Mesenchymal stem cell (in vitro differentiated cells and primary cell): ENCODE measurements at regions not wholly inside any gene's neighbourhood (a gene's known extent, or its start where the extent isn't known, plus 50 kb on each side); places are given as distances from the start of the nearest gene placed in this dataset.

Experiments
- DNase-seq: peaks from one replicate; pipeline ENCODE4 v3.0.0-alpha.2; 2013
- H2AFZ ChIP-seq: one replicate; pipeline ENCODE4 v1.6.1; 2013; ENCODE audit warnings: low read depth, mild to moderate bottlenecking, control low read depth, inconsistent platforms, low read length, moderate library complexity
- H2AK5ac ChIP-seq: 2 replicates; pipeline ENCODE4 v1.6.1; 2013; ENCODE audit warnings: low read length, moderate library complexity, mild to moderate bottlenecking, inconsistent platforms; ENCODE audit not compliant: severe bottlenecking
- H2BK120ac ChIP-seq: one replicate; pipeline ENCODE4 v1.6.1; 2013; ENCODE audit warnings: low read depth, mild to moderate bottlenecking, inconsistent platforms, low read length, moderate library complexity
- H2BK12ac ChIP-seq, 2 experiments: one replicate each; pipeline ENCODE4 v1.6.1; 2013; ENCODE audit warnings: inconsistent platforms in 2 of 2, low read length in 2 of 2, mild to moderate bottlenecking in 2 of 2, moderate library complexity in 2 of 2, control low read depth in 1 of 2
- H2BK15ac ChIP-seq: one replicate; pipeline ENCODE4 v1.6.1; 2013; ENCODE audit warnings: mild to moderate bottlenecking, low read depth, inconsistent platforms; ENCODE audit not compliant: poor library complexity, severe bottlenecking
- H2BK5ac ChIP-seq: 2 replicates; pipeline ENCODE4 v1.6.1; 2013; ENCODE audit warnings: low read depth, mild to moderate bottlenecking, low read length, control low read depth, inconsistent platforms; ENCODE audit not compliant: poor library complexity, severe bottlenecking
- H3K14ac ChIP-seq, 2 experiments: one replicate each; pipeline ENCODE4 v1.6.1; 2013; ENCODE audit warnings: inconsistent platforms in 2 of 2, low read length in 2 of 2, control low read depth in 1 of 2, mild to moderate bottlenecking in 1 of 2, moderate library complexity in 1 of 2
- H3K18ac ChIP-seq, 2 experiments: one replicate each; pipeline ENCODE4 v1.6.1; 2013; ENCODE audit warnings: inconsistent platforms in 2 of 2, low read length in 2 of 2, control low read depth in 1 of 2, low read depth in 1 of 2, mild to moderate bottlenecking in 1 of 2
- H3K23ac ChIP-seq, 2 experiments: one replicate each; pipeline ENCODE4 v1.6.1; 2013; ENCODE audit warnings: inconsistent platforms in 2 of 2, low read length in 2 of 2, mild to moderate bottlenecking in 2 of 2, moderate library complexity in 2 of 2, control low read depth in 1 of 2
- H3K27ac ChIP-seq: 2 replicates; pipeline ENCODE4 v1.5.1; 2013; ENCODE audit warnings: mild to moderate bottlenecking, moderate library complexity, low read length, control low read depth, inconsistent platforms; ENCODE audit not compliant: poor library complexity, severe bottlenecking
- H3K27me3 ChIP-seq, 2 experiments: 2 replicates each; pipeline versions ENCODE4 v1.6.1 to v1.7.0; 2013; ENCODE audit warnings: low read length in 2 of 2, mild to moderate bottlenecking in 2 of 2, moderate library complexity in 2 of 2, control low read depth in 1 of 2, inconsistent platforms in 1 of 2; ENCODE audit not compliant: control insufficient read depth in 1 of 2, insufficient read depth in 1 of 2
- H3K36me3 ChIP-seq, 2 experiments: 2 replicates each; pipeline versions ENCODE4 v1.6.1 to v1.7.0; 2013; ENCODE audit warnings: low read length in 2 of 2, control low read depth in 1 of 2, inconsistent platforms in 1 of 2, low read depth in 1 of 2, mild to moderate bottlenecking in 1 of 2; ENCODE audit not compliant: insufficient read depth in 2 of 2, control insufficient read depth in 1 of 2
- H3K4ac ChIP-seq, 2 experiments: one replicate each; pipeline ENCODE4 v1.6.1; 2013; ENCODE audit warnings: inconsistent platforms in 2 of 2, low read length in 2 of 2, mild to moderate bottlenecking in 2 of 2, moderate library complexity in 2 of 2, control low read depth in 1 of 2, low read depth in 1 of 2
- H3K4me1 ChIP-seq: 2 replicates; pipeline ENCODE4 v1.6.1; 2013; ENCODE audit warnings: low read depth, low read length, control low read depth; ENCODE audit not compliant: control insufficient read depth, insufficient read depth
- H3K4me2 ChIP-seq: 2 replicates; pipeline ENCODE4 v1.6.1; 2013; ENCODE audit warnings: low read length, mild to moderate bottlenecking, inconsistent platforms; ENCODE audit not compliant: poor library complexity, severe bottlenecking
- H3K4me3 ChIP-seq, 2 experiments: 2 replicates each; pipeline versions ENCODE4 v1.5.1 to v1.7.0; 2013; ENCODE audit warnings: low read length in 2 of 2, mild to moderate bottlenecking in 2 of 2, control low read depth in 1 of 2, low read depth in 1 of 2; ENCODE audit not compliant: insufficient read depth in 1 of 2
- H3K79me1 ChIP-seq: replicated peaks from 2 replicates; pipeline ENCODE4 v1.6.1; 2013; ENCODE audit warnings: mild to moderate bottlenecking, control low read depth, low read length, inconsistent platforms; ENCODE audit not compliant: poor library complexity, severe bottlenecking
- H3K9ac ChIP-seq: 2 replicates; pipeline ENCODE4 v1.7.0; 2013; ENCODE audit warnings: mild to moderate bottlenecking, low read length, moderate library complexity
- H3K9me3 ChIP-seq: 2 replicates; pipeline ENCODE4 v1.7.0; 2013; ENCODE audit warnings: mild to moderate bottlenecking, low read length; ENCODE audit not compliant: control insufficient read depth
- H4K8ac ChIP-seq: one replicate; pipeline ENCODE4 v1.6.1; 2013; ENCODE audit warnings: inconsistent platforms, mild to moderate bottlenecking, low read length, moderate library complexity
- H4K91ac ChIP-seq: one replicate; pipeline ENCODE4 v1.6.1; 2013; ENCODE audit warnings: mild to moderate bottlenecking, low read length, inconsistent platforms
- WGBS: methylation state at CpG from one replicate; pipeline ENCODE4 v1.1.7; 2013; ENCODE audit warnings: mixed read lengths; 5-methylcytosine and 5-hydroxymethylcytosine counted together

- H2BK15ac ChIP-seq: peak overlapping the region; percentile 44
- no peaks in the 10 kb centered on the region for H3K36me3 ChIP-seq
- peak; percentile 72 for DNase-seq
- no peak overlapping the region for H3K4me3 ChIP-seq
- H3K4me2 ChIP-seq: no peak overlapping the region
- H3K4me1 ChIP-seq: no peaks in the 10 kb centered on the region
- no peak overlapping the region for H4K8ac ChIP-seq
- H2BK5ac ChIP-seq: no peak overlapping the region
- H2BK12ac ChIP-seq: no peak overlapping the region
- no peaks in the 10 kb centered on the region for H3K27me3 ChIP-seq
- 66% methylated on average over 6 of the region's 6 CpGs for WGBS
- no peak overlapping the region for H3K4ac ChIP-seq
- H3K9ac ChIP-seq: peak overlapping the region; percentile 72
- no peak overlapping the region for H3K27ac ChIP-seq
- no peak overlapping the region for H2BK120ac ChIP-seq
- no peaks in the 10 kb centered on the region for H3K79me1 ChIP-seq
- no peak overlapping the region for H3K14ac ChIP-seq
- H2AFZ ChIP-seq: no peak overlapping the region
- H3K23ac ChIP-seq: no peak overlapping the region
- H2AK5ac ChIP-seq: no peak overlapping the region
- H3K9me3 ChIP-seq: peaks cover 8% of the 10 kb centered on the region
- no peak overlapping the region for H3K18ac ChIP-seq
- no peak overlapping the region for H4K91ac ChIP-seq
Measured at GRCh38 chr1:59163268-59164092, 133.4 kb upstream of the FGGY start.

DNA sequence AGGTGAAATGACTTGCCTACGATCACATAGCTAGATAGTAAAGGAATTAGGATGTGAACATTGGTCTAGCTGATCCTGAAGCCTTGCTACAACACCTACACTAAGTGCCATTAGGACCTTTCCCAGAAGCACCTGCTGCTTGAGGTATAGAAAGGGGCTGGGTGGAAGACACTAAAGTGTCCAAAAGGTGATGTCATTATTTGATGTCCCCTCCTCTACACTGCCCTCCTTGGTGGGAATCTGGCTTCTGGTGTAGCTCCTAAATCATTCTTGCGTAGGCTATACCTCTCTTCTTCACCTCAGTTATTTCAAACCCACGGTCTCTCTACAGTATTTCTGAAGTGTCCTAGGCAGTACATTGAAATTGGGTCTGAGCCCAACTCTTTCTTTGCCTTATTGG, 132.5 kb upstream of the FGGY start:
- peak overlapping the region in 1 of 2 experiments; percentile 35 for H3K4ac ChIP-seq
- no peak overlapping the region for H2BK12ac ChIP-seq
- WGBS: 83% methylated on average over 1 of the region's 3 CpGs

DNA sequence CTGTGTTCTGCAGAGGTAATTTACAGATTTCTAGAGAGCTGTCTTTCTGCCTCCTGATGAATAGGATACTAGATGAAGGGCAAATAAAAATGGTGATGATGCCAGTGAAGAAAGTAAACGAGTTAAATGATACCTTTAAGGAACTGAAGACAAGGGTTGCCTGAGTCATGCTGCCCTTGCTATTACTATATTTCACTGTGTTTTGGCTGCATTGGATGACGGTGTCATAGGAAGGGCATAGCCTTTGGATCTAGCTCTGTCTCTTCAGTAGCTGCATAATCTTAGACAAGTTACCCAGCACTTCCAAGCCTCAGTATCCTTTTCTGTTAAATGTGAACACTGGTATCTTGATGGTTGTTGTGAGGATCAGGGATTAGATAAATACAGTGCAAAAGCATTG, 131.5 kb upstream of the FGGY start:
- 46% methylated on average over 2 of the region's 2 CpGs for WGBS

More for the DNA sequence above, 132.5 kb upstream of the FGGY start:
- H2BK15ac ChIP-seq: no peak overlapping the region
- no peak overlapping the region for H3K4me3 ChIP-seq
- peak overlapping the region; percentile 72 for H3K9ac ChIP-seq
- no peak overlapping the region for H3K23ac ChIP-seq
- no peak overlapping the region for H3K4me2 ChIP-seq
- no peak overlapping the region for H4K8ac ChIP-seq
- no peak overlapping the region for H3K14ac ChIP-seq
- H2BK120ac ChIP-seq: no peak overlapping the region
- H3K18ac ChIP-seq: no peak overlapping the region
- H3K9me3 ChIP-seq: no peaks in the 10 kb centered on the region
- H4K91ac ChIP-seq: no peak overlapping the region
- H3K4me1 ChIP-seq: no peaks in the 10 kb centered on the region
- H3K27me3 ChIP-seq: no peaks in the 10 kb centered on the region
- H2AK5ac ChIP-seq: no peak overlapping the region
- H2AFZ ChIP-seq: no peak overlapping the region
- H2BK5ac ChIP-seq: no peak overlapping the region
- no peak for DNase-seq
- no peaks in the 10 kb centered on the region for H3K36me3 ChIP-seq
- no peak overlapping the region for H3K27ac ChIP-seq
- no peaks in the 10 kb centered on the region for H3K79me1 ChIP-seq

DNA sequence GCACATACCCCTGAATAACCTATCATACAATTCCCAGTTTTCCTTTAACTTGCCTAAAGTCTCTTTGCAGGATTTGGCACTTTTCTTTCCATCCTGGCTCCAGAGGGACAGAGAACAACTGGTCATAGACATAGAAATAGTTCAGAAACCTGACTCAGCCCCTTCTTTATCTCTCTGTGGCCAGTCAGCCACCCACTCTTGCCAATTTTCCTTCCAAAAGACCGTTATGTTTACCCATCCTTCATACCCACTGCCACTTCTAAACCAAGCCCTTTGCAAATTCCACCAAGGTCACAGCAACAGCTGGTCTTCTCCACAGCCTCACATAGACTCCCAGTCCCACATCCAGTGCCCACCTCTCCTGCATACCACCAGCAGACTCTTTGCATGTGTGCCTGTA, 127.2 kb upstream of the FGGY start:
- H3K23ac ChIP-seq: no peak overlapping the region
- peaks cover 2% of the 10 kb centered on the region for H3K4me1 ChIP-seq
- H3K4ac ChIP-seq: no peak overlapping the region
- no peak overlapping the region for H3K18ac ChIP-seq
- peak overlapping the region; percentile 24 for H3K9ac ChIP-seq
- no peak overlapping the region for H4K91ac ChIP-seq
- H3K79me1 ChIP-seq: no peaks in the 10 kb centered on the region
- no peak overlapping the region for H3K27ac ChIP-seq
- no peaks in the 10 kb centered on the region for H3K27me3 ChIP-seq
- H3K9me3 ChIP-seq: no peaks in the 10 kb centered on the region
- no peak overlapping the region for H2BK15ac ChIP-seq
- no peaks in the 10 kb centered on the region for H3K36me3 ChIP-seq
- H2BK5ac ChIP-seq: no peak overlapping the region
- no peak overlapping the region for H3K4me2 ChIP-seq
- H2BK12ac ChIP-seq: no peak overlapping the region
- no peak overlapping the region for H2BK120ac ChIP-seq
- no peak for DNase-seq
- no peak overlapping the region for H2AK5ac ChIP-seq
- H3K14ac ChIP-seq: no peak overlapping the region
- WGBS: 86% methylated on average over 1 of the region's 1 CpG
- H3K4me3 ChIP-seq: no peak overlapping the region
- no peak overlapping the region for H2AFZ ChIP-seq
- no peak overlapping the region for H4K8ac ChIP-seq

More for the DNA sequence above, 131.5 kb upstream of the FGGY start:
- no peak overlapping the region for H2BK120ac ChIP-seq
- H3K9ac ChIP-seq: no peak overlapping the region
- no peak overlapping the region for H3K4me3 ChIP-seq
- no peak overlapping the region for H2AK5ac ChIP-seq
- no peak for DNase-seq
- H2BK5ac ChIP-seq: no peak overlapping the region
- H4K8ac ChIP-seq: no peak overlapping the region
- no peak overlapping the region for H2AFZ ChIP-seq
- H3K27ac ChIP-seq: no peak overlapping the region
- no peak overlapping the region for H3K23ac ChIP-seq
- no peaks in the 10 kb centered on the region for H3K9me3 ChIP-seq
- no peak overlapping the region for H4K91ac ChIP-seq
- no peak overlapping the region for H2BK15ac ChIP-seq
- no peak overlapping the region for H2BK12ac ChIP-seq
- H3K4ac ChIP-seq: no peak overlapping the region
- H3K4me2 ChIP-seq: no peak overlapping the region
- no peak overlapping the region for H3K14ac ChIP-seq
- no peaks in the 10 kb centered on the region for H3K27me3 ChIP-seq
- no peaks in the 10 kb centered on the region for H3K36me3 ChIP-seq
- H3K79me1 ChIP-seq: no peaks in the 10 kb centered on the region
- H3K4me1 ChIP-seq: no peaks in the 10 kb centered on the region
- H3K18ac ChIP-seq: no peak overlapping the region
